Lower lobe of right lung (tissue), 2 donors: ENCODE measurements at regions not wholly inside any gene's neighbourhood (a gene's known extent, or its start where the extent isn't known, plus 50 kb on each side); places are given as distances from the start of the nearest gene placed in this dataset.
"Not testable (repeated sequence)": the region's sequence is repeated elsewhere in the genome, so short reads cannot be mapped to it uniquely, and the experiment has no call there.

ENCODE experiments used
- ATAC-seq, 2 donors: fragments of 200-7000 bp; cut with Tn5 transposase; one replicate each; pipeline ENCODE4 v1.9.1; 2020 to 2022; ENCODE audit warnings: mild to moderate bottlenecking in 2 of 2, moderate library complexity in 2 of 2
- DNase-seq: peaks from one replicate; pipeline ENCODE4 v3.0.0-alpha.2; 2020
- H3K27ac ChIP-seq: fragments of 200-600 bp; one replicate; pipeline ENCODE4 v1.8.0; 2022
- H3K27me3 ChIP-seq: fragments of 200-600 bp; one replicate; pipeline ENCODE4 v1.8.0; 2022; ENCODE audit warnings: low read depth
- H3K36me3 ChIP-seq: fragments of 200-600 bp; one replicate; pipeline ENCODE4 v1.8.0; 2022; ENCODE audit warnings: mild to moderate bottlenecking
- H3K4me1 ChIP-seq: fragments of 200-600 bp; one replicate; pipeline ENCODE4 v1.8.0; 2022
- H3K4me3 ChIP-seq: fragments of 200-600 bp; one replicate; pipeline ENCODE4 v1.8.0; 2022; ENCODE audit warnings: mild to moderate bottlenecking
- H3K9me3 ChIP-seq: fragments of 200-600 bp; one replicate; pipeline ENCODE4 v1.8.0; 2022
- CTCF ChIP-seq: fragments of 200-600 bp; IDR thresholded peaks from one replicate; pipeline ENCODE4 v1.8.0; 2022; ENCODE audit warnings: antibody characterized with exemption, mild to moderate bottlenecking
- intact Hi-C: fragments of 100-400 bp; cut with DNase I; formaldehyde crosslinking; loops from one replicate; pipeline ENCODE4 v1.11.0; 2022
- donor health status: DM: no; HTN: yes; CAD: no; lungs with severe emphysema.

GRCh38 chr10:111316722-111317212 is 239.9 kb downstream of the ADRA2A start:
- intact Hi-C loops, result no loop called here
- Histone ChIP-seq H3K4me3 (no peak overlapping the region), H3K27ac (no peak overlapping the region), H3K36me3 (no peaks in the 10 kb centered on the region), H3K27me3 (no peaks in the 10 kb centered on the region), H3K9me3 (no peaks in the 10 kb centered on the region), H3K4me1 (no peaks in the 10 kb centered on the region)
- ATAC-seq, result no peak
- no peak for DNase-seq
- TF ChIP-seq CTCF, result no peak

DNA sequence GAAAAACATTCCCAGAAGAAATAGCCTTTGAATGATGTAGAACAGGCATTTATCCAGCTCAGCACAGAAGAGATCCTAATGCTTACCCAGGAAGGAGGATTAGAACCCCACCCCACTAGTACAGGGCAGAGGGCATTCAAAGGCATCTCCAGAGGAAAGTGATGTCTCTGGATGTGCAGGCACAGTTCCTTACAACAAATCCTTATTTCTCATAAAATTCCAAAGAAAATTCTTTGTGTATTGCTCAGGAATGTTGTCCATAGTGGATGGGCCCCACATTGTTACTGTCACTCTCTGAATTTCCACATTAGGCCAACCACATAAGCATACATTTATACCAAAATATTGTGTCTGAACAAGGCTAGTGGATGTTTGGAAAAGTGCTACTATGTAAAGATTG is 243.0 kb downstream of the ADRA2A start:
- intact Hi-C loops, result no loop called here
- no peak for ATAC-seq
- Histone ChIP-seq H3K27me3 (no peaks in the 10 kb centered on the region), H3K4me1 (no peaks in the 10 kb centered on the region), H3K27ac (no peak overlapping the region), H3K9me3 (no peaks in the 10 kb centered on the region), H3K36me3 (no peaks in the 10 kb centered on the region), H3K4me3 (no peak overlapping the region)
- no peak for TF ChIP-seq CTCF
- DNase-seq, result no peak

- ATAC-seq (no peak), DNase-seq (no peak)
- TF ChIP-seq CTCF, result peak; percentile 8
- Histone ChIP-seq H3K27ac (no peak overlapping the region), H3K36me3 (no peaks in the 10 kb centered on the region), H3K27me3 (no peaks in the 10 kb centered on the region), H3K9me3 (no peaks in the 10 kb centered on the region), H3K4me3 (no peak overlapping the region), H3K4me1 (no peaks in the 10 kb centered on the region)
- intact Hi-C loops, result no loop called here
These were observed 246.6 kb downstream of the ADRA2A start for GRCh38 chr10:111323389-111323966.

GRCh38 chr10:111332174-111332573 is 255.3 kb downstream of the ADRA2A start:
- H3K27ac ChIP-seq, DNase-seq, H3K27me3 ChIP-seq, ATAC-seq, H3K4me3 ChIP-seq, H3K4me1 ChIP-seq, intact Hi-C loops, H3K9me3 ChIP-seq, H3K36me3 ChIP-seq: not testable (repeated sequence)

DNA sequence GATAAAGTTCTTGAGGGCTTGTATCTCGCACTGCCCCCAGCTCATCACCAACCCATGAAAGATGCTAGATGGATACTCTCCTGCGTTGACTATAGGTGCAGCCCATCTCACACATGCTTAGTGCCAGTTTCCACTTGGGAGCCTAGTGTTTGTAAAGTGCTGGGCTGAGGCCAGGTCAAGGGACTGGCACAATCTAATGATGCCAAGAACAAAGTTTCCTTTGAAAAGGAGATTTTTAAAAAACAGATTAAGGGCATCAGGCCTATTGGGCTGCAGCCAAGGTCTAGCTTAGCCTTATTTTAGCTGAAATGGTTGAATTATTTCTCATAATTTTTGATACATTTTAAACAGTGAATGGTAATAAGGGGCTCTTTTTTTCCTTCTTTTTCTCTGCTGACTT is 259.0 kb downstream of the ADRA2A start:
- H3K9me3 ChIP-seq, result peaks cover 2% of the 10 kb centered on the region
- no peak overlapping the region for H3K27ac ChIP-seq
- intact Hi-C loops, result no loop called here
- no peaks in the 10 kb centered on the region for H3K27me3 ChIP-seq
- no peak for TF ChIP-seq CTCF
- no peak overlapping the region for H3K4me3 ChIP-seq
- ATAC-seq (no peak), DNase-seq (no peak)
- no peaks in the 10 kb centered on the region for H3K4me1 ChIP-seq
- H3K36me3 ChIP-seq, result no peaks in the 10 kb centered on the region

DNA sequence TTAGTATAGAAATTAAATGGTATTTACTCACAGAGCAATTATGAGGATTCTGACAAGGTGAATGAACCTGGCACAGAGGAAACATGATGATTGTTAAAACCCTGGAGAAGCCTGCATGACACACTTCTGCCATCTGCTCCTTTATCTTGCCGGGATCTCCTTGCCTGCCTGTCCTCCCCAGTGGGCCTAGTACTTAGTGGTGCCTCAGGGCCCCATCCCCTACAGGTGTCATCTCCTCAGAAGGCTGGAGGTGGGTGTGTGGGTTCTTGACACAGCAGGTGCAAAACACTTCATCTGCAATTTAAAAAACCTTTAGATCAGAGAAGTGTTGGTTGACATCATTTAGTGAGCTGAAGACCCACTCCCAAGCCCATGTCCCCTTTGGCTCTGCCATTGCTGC is 261.2 kb downstream of the ADRA2A start:
- Histone ChIP-seq H3K4me1 (no peaks in the 10 kb centered on the region), H3K27me3 (no peaks in the 10 kb centered on the region), H3K4me3 (no peak overlapping the region), H3K27ac (no peak overlapping the region), H3K36me3 (no peaks in the 10 kb centered on the region), H3K9me3 (peaks cover 10% of the 10 kb centered on the region)
- no peak for DNase-seq
- intact Hi-C loops, result no loop called here
- TF ChIP-seq CTCF, result no peak
- ATAC-seq, result no peak
